ENCODE measurements at regions not wholly inside any gene's neighbourhood (a gene's known extent, or its start where the extent isn't known, plus 50 kb on each side); places are given as distances from the start of the nearest gene placed in this dataset.

DNA sequence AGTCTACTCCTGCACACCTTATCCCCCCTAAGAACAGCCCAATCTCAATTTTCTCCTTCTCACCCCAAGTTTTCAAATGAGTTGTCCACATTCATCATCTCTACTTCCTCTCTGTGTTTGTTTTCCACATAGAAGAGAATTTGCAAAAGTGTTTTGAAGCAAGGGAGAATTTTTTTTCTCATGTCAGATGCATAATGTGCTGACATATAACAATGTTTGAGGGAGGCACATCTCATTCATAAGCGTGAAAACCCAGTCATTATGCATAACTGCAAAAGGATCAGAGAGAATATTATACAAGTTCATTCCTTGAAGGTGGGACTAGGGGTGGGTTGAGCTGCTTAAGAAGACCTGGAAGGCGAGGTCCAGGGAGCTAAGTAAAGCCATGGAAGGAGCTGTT, 80.8 kb upstream of the SLC1A4 start:
- WGBS, 2 donors (ENCODE audit: low coverage in 1 of 2), result 67 to 90% methylated on average over 1 to 2 of the region's 2 CpGs
- TF ChIP-seq EP300 (IDR thresholded peaks at IDR 0.05; ENCODE audit: low read depth), result no peak
- no peak for TF ChIP-seq POLR2A (IDR thresholded peaks at IDR 0.05)
- intact Hi-C loops (cut with DNase I; ENCODE audit: low total_unique reads), result no loop called here

DNA sequence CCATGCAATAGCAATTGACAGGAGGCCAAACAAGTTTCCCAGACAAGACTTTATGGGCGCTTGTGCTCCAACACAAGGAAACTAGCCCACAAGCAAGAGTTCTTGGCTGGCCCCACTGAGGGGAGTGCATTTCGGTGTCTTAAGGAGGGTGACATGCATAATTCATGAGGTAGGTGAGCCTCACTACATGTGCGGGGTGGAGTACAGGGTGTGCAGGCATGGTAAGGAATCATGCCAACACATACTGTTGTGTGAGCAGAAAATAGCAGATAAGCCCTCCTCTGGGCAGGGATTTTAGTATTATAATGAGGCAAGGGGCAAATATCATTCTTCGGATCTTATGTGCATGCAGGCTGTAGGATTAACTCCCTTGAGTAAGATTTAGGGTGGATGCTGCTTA, 78.7 kb upstream of the SLC1A4 start:
- Histone ChIP-seq H3K4me3 (no peak overlapping the region), H3K4me1 (peaks cover 0 to 6% (median 1%) of the 10 kb centered on the region in 4 donors), H3K9me3 (no peaks in the 10 kb centered on the region), H3K27ac (no peak overlapping the region), H3K36me3 (no peaks in the 10 kb centered on the region), H3K27me3 (no peaks in the 10 kb centered on the region)
- in situ Hi-C loops (cut with MboI; ENCODE audit: low pct_ligation_motif_present in 1 of 4, low pct_unique_long_range_greater_than_20kb in 1 of 4, low sequenced_read_pairs in 3 of 4) (loop anchor here (10.0 to 25.0 kb wide), 5 partner anchors 134 to 652 kb away; no protein-coding TSS in a partner anchor), intact Hi-C loops (cut with DNase I; ENCODE audit: low total_unique reads) (no loop called here)
- no peak for DNase-seq
- TF ChIP-seq, protein P1, sequence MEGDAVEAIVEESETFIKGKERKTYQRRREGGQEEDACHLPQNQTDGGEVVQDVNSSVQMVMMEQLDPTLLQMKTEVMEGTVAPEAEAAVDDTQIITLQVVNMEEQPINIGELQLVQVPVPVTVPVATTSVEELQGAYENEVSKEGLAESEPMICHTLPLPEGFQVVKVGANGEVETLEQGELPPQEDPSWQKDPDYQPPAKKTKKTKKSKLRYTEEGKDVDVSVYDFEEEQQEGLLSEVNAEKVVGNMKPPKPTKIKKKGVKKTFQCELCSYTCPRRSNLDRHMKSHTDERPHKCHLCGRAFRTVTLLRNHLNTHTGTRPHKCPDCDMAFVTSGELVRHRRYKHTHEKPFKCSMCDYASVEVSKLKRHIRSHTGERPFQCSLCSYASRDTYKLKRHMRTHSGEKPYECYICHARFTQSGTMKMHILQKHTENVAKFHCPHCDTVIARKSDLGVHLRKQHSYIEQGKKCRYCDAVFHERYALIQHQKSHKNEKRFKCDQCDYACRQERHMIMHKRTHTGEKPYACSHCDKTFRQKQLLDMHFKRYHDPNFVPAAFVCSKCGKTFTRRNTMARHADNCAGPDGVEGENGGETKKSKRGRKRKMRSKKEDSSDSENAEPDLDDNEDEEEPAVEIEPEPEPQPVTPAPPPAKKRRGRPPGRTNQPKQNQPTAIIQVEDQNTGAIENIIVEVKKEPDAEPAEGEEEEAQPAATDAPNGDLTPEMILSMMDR (IDR thresholded peaks at IDR 0.05), result no peak
- TF ChIP-seq POLR2A (IDR thresholded peaks at IDR 0.05) (no peak), POLR2AphosphoS5 (IDR thresholded peaks at IDR 0.05) (no peak), EP300 (IDR thresholded peaks at IDR 0.05; ENCODE audit: low read depth) (no peak)
- WGBS, 2 donors (ENCODE audit: low coverage in 1 of 2), result 80 to 93% methylated on average over 2 to 4 of the region's 4 CpGs

More for the DNA sequence above, 80.8 kb upstream of the SLC1A4 start:
- Histone ChIP-seq H3K4me3 (no peak overlapping the region), H3K27me3 (no peaks in the 10 kb centered on the region), H3K4me1 (peaks cover 0 to 19% (median 13%) of the 10 kb centered on the region in 4 donors), H3K36me3 (no peaks in the 10 kb centered on the region), H3K27ac (no peak overlapping the region), H3K9me3 (no peaks in the 10 kb centered on the region)
- no peak for DNase-seq
- in situ Hi-C loops (cut with MboI; ENCODE audit: low pct_ligation_motif_present in 1 of 4, low pct_unique_long_range_greater_than_20kb in 1 of 4, low sequenced_read_pairs in 3 of 4), result loop anchor here (25.0 kb wide), 3 partner anchors 254 to 654 kb away; no protein-coding TSS in a partner anchor

DNA sequence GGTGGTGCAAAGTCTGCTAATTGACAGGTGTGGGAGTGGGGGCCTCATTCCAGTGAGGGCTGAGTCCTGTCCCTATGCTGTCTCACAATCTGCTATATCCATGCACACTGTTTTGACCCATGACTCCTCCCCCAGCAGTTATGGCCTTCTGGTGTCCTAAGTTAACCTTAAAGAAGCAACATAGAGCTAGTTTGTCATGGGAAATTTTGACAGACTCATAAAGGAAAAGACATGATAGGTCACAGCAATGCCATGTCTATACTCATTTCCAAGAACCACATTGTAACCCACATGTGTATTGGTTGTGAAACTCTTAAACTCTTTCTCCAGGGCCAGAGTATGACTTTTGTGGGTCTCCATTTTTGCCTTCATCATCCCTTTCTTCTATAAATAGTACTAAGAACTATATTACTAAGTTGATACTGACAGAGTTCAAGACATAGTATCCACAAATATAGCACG, 78.2 kb upstream of the SLC1A4 start:
- TF ChIP-seq POLR2A (IDR thresholded peaks at IDR 0.05) (no peak), POLR2AphosphoS5 (IDR thresholded peaks at IDR 0.05) (no peak), EP300 (IDR thresholded peaks at IDR 0.05; ENCODE audit: low read depth) (no peak)
- TF ChIP-seq, protein P1 (IDR thresholded peaks at IDR 0.05), result no peak
- WGBS, 2 donors (ENCODE audit: low coverage in 1 of 2), result 50 to 59% methylated on average over 1 of the region's 1 CpG
- H3K27me3 ChIP-seq, result no peaks in the 10 kb centered on the region
- intact Hi-C loops (cut with DNase I; ENCODE audit: low total_unique reads), result no loop called here
- H3K4me3 ChIP-seq, result no peak overlapping the region
- no peak overlapping the region for H3K27ac ChIP-seq
- no peak for DNase-seq
- no peaks in the 10 kb centered on the region for H3K9me3 ChIP-seq
- H3K4me1 ChIP-seq, result peaks cover 0 to 4% (median 0%) of the 10 kb centered on the region in 4 donors
- in situ Hi-C loops (cut with MboI; ENCODE audit: low pct_ligation_motif_present in 1 of 4, low pct_unique_long_range_greater_than_20kb in 1 of 4, low sequenced_read_pairs in 3 of 4), result loop anchor here (10.0 to 25.0 kb wide), 5 partner anchors 134 to 651 kb away; no protein-coding TSS in a partner anchor
- H3K36me3 ChIP-seq, result no peaks in the 10 kb centered on the region

DNA sequence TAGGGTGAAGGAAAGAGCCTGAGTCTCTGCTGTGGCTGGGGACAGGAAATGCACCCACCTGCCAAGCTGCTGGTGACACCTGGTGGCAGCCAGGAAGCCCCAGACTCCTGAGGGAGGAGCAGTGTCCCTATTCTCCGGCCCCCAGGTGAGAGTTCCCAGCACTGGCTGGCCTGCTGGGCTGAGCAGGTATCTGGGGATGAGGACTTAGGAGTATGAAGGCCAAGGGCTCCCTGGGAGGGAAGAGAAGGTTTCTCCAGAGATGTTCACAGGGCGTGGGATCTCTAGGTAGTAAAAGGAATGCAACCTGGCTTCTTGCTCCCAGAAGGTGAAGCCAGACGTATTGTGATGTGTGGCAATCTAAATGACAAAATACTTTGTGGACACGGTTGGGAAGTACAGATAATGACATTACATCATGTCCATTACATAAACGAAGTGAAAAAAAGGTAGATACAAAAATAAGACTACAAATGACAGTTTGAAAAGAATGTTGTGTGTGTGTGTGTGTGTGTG, 75.8 kb upstream of the SLC1A4 start:
- Histone ChIP-seq H3K4me1 (peaks cover 4 to 7% (median 6%) of the 10 kb centered on the region in 4 donors), H3K27me3 (no peaks in the 10 kb centered on the region), H3K27ac (no peak overlapping the region), H3K9me3 (no peaks in the 10 kb centered on the region), H3K36me3 (no peaks in the 10 kb centered on the region), H3K4me3 (no peak overlapping the region)
- in situ Hi-C loops (cut with MboI; ENCODE audit: low pct_ligation_motif_present in 1 of 4, low pct_unique_long_range_greater_than_20kb in 1 of 4, low sequenced_read_pairs in 3 of 4), result loop anchor here (10.0 to 25.0 kb wide), 5 partner anchors 131 to 649 kb away; no protein-coding TSS in a partner anchor
- intact Hi-C loops (cut with DNase I; ENCODE audit: low total_unique reads), result no loop called here
- DNase-seq, result peak; percentile 52
- TF ChIP-seq POLR2AphosphoS5 (IDR thresholded peaks at IDR 0.05), result no peak
- TF ChIP-seq, protein P1 (IDR thresholded peaks at IDR 0.05), result peak in 4 of 5 experiments; percentile 15 to 54 (median 29)
- WGBS, 2 donors (ENCODE audit: low coverage in 1 of 2), result 41 to 51% methylated on average over 3 to 5 of the region's 5 CpGs

All from transverse colon (tissue), 4 donors.